ENCODE measurements at regions not wholly inside any gene's neighbourhood (a gene's known extent, or its start where the extent isn't known, plus 50 kb on each side); places are given as distances from the start of the nearest gene placed in this dataset.

DNA sequence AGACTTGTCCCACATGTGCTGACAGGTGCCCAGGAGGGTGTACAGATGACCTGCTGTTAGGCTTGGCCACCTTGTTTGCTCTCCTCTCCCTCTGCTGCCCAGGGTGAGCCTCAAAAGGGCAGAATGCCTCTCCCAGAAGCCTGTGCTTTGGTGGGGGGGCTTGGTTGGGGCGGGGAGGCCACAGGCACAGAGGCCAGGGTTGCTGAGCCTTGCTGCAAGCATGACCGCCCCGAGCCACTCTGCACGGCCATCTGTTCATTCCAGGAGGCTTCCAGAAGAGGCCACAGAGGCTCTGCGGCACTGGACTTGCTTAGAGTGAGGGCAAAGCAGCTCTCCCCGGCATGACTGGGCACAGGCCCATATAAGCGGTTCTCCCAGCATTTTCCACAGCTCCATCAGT is 190.8 kb downstream of the GLRX3 start:
- DNase-seq (ENCODE audit: low read depth, low spot score) = no peak
- H3K4me3 ChIP-seq (ENCODE audit: low read depth, low read length) = no peak overlapping the region
- TF ChIP-seq, protein P1, sequence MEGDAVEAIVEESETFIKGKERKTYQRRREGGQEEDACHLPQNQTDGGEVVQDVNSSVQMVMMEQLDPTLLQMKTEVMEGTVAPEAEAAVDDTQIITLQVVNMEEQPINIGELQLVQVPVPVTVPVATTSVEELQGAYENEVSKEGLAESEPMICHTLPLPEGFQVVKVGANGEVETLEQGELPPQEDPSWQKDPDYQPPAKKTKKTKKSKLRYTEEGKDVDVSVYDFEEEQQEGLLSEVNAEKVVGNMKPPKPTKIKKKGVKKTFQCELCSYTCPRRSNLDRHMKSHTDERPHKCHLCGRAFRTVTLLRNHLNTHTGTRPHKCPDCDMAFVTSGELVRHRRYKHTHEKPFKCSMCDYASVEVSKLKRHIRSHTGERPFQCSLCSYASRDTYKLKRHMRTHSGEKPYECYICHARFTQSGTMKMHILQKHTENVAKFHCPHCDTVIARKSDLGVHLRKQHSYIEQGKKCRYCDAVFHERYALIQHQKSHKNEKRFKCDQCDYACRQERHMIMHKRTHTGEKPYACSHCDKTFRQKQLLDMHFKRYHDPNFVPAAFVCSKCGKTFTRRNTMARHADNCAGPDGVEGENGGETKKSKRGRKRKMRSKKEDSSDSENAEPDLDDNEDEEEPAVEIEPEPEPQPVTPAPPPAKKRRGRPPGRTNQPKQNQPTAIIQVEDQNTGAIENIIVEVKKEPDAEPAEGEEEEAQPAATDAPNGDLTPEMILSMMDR (IDR thresholded peaks at IDR 0.05; ENCODE audit: insufficient read depth, low read length, missing control alignments) = no peak
- CTCF ChIA-PET = no interaction called here
- POLR2A ChIA-PET = no interaction called here

DNA sequence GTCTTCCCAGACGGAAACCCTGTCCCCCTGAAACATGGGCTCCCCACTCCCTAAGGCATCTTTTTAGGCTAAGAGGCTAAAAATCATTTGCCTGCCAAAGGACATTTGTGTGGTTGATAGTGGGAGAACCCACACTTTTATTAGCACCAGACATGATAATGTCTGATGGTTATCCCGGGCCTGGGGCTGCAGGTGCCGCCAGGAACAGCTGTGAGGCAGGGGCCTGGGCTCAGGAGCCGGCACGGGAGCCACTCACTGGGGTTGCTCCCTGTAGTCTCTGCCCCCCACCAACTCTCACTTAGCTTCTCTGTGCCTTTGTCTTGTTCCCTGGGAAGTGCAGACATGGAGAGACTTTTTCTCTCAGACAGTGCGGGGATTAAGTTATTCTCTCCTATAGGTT is 193.6 kb downstream of the GLRX3 start:
- H3K4me3 ChIP-seq (ENCODE audit: low read depth, low read length) = no peak overlapping the region
- POLR2A ChIA-PET = no interaction called here
- no peak for DNase-seq (ENCODE audit: low read depth, low spot score)
- TF ChIP-seq, protein P1 (IDR thresholded peaks at IDR 0.05; ENCODE audit: insufficient read depth, low read length, missing control alignments) = no peak
- CTCF ChIA-PET = no interaction called here

DNA sequence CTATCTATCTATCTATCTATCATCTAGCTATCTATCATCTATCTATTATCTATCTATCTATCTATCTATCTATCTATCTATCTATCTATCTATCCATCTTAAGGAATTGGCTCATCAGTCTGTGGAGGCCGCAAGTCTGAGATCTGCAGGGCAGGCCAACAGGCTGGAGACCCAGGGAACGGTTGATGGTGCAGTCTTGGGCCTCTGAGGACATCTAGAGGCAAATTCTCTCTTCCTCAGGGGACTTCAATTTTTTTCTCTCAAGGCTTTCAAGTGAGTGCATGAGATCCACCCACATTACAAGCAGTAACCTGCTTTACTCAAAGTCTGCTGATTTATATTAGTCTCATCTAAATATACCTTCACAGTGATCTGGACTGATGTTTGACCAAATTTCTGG is 197.0 kb downstream of the GLRX3 start:
- POLR2A ChIA-PET = no interaction called here
- TF ChIP-seq, protein P1 (IDR thresholded peaks at IDR 0.05; ENCODE audit: insufficient read depth, low read length, missing control alignments) = no peak
- H3K4me3 ChIP-seq (ENCODE audit: low read depth, low read length) = no peak overlapping the region
- CTCF ChIA-PET = no interaction called here
- DNase-seq (ENCODE audit: low read depth, low spot score) = no peak

DNA sequence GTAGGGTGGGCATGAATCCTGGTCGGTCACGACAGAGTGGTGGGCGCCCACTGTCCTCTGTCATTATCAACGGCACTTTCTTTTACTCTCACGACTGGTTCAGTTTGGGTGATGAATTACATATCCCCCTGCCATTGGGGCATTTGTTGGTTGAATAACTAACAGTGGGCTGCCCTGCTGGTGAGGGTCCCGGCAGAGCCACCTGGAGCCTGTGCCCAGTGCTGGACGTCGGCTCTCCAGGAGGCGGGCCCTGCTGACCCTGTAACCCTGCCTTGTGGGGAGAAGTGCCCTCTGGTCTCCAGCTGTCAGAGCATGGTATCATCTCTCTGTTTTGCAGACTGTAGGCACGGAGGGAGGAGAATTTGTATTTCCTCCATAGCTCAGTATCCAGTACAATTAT is 199.1 kb downstream of the GLRX3 start:
- no peak for DNase-seq (ENCODE audit: low read depth, low spot score)
- CTCF ChIA-PET = no interaction called here
- H3K4me3 ChIP-seq (ENCODE audit: low read depth, low read length) = no peak overlapping the region
- TF ChIP-seq, protein P1 (IDR thresholded peaks at IDR 0.05; ENCODE audit: insufficient read depth, low read length, missing control alignments) = no peak
- POLR2A ChIA-PET = no interaction called here

DNA sequence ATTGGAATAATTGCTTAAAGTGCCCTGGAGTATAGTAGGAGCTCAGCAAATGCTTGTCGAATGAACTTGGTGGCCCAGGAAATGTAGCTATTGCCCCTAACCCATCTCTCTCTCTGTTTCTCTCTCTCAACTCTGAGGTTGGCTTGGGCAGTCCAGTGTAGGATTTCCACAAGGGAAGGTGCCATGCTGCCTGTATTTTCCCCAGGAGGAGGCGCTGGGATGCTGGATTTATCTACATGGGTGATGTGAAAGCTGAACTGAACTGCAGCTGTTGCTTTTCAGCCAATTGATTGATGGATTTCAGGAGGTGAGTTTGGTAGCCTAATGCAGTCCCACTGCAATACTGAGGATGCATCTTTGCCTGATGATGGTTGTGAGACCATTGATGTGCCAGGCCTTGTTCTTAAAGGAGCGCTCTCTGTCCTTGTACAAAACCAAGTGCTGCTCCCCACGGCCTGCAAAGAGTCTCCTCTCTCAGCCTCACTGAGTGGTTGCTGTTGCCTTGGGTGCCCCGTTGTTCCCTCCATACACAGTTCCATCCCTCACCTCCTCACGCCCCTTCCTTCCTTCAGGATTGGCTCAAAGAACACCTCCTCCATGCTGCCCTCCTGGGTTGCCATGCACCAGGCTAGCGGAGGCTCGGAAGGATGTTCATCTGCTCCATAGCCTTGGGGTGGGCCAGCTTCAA is 200.6 kb downstream of the GLRX3 start:
- DNase-seq (ENCODE audit: low read depth, low spot score) = no peak
- TF ChIP-seq, protein P1 (IDR thresholded peaks at IDR 0.05; ENCODE audit: insufficient read depth, low read length, missing control alignments) = no peak
- ChIA-PET CTCF (no interaction called here), POLR2A (no interaction called here)
- no peak overlapping the region for H3K4me3 ChIP-seq (ENCODE audit: low read depth, low read length)

DNA sequence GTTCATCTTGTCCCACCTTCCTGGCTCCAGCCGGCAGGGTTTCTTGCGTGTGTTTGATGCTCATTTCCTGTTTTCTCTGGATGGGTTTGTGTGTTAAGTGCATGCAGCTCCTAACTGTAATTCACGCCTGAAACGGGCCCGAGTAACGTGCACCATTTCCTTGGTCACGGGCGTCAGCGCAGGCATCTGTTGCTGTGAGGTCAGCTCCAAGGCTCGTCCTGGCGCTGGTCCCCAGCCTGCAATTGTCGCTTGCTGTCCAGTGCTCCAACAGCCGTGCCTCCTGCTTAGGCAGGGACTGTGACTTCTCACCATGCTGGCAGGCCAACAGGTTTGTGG is 201.1 kb downstream of the GLRX3 start:
- POLR2A ChIA-PET = no interaction called here
- DNase-seq (ENCODE audit: low read depth, low spot score) = no peak
- no peak overlapping the region for H3K4me3 ChIP-seq (ENCODE audit: low read depth, low read length)
- TF ChIP-seq, protein P1 (IDR thresholded peaks at IDR 0.05; ENCODE audit: insufficient read depth, low read length, missing control alignments) = no peak
- CTCF ChIA-PET = no interaction called here
